ENCODE measurements at regions not wholly inside any gene's neighbourhood (a gene's known extent, or its start where the extent isn't known, plus 50 kb on each side); places are given as distances from the start of the nearest gene placed in this dataset.

DNA sequence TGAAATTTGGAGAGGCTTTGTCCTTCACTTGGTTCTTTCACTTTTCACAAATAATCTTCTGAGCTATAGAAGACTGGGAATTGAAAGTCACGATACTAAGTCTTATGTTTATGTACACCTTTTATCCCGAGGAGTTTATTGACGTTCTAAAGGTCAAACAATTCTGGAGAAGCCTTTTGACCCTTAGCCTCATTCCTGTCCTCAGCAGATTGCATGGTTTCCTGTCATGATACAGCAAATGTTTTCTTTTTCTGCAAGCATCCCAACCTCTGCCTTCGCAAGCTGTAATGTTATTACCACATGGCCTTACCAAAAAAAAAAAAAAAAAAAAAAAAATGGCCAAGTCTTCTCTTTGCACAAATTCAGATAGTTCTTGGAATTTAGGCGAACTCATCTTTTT is 411.7 kb upstream of the FLRT2 start:
- no peak for DNase-seq (ENCODE audit: low read depth)

GRCh38 chr14:85122690-85123089 is 407.3 kb upstream of the FLRT2 start:
- no peak for DNase-seq (ENCODE audit: low read depth)

- no peak for DNase-seq (ENCODE audit: low read depth)
These were observed 406.2 kb upstream of the FLRT2 start for GRCh38 chr14:85123755-85124154.

- DNase-seq (ENCODE audit: low read depth): no peak
These were observed 405.2 kb upstream of the FLRT2 start for GRCh38 chr14:85124631-85125290.

- DNase-seq (ENCODE audit: low read depth): no peak
These were observed 404.7 kb upstream of the FLRT2 start for GRCh38 chr14:85125291-85125670.

- DNase-seq (ENCODE audit: low read depth): no peak
These were observed 400.0 kb upstream of the FLRT2 start for GRCh38 chr14:85129921-85130320.

DNA sequence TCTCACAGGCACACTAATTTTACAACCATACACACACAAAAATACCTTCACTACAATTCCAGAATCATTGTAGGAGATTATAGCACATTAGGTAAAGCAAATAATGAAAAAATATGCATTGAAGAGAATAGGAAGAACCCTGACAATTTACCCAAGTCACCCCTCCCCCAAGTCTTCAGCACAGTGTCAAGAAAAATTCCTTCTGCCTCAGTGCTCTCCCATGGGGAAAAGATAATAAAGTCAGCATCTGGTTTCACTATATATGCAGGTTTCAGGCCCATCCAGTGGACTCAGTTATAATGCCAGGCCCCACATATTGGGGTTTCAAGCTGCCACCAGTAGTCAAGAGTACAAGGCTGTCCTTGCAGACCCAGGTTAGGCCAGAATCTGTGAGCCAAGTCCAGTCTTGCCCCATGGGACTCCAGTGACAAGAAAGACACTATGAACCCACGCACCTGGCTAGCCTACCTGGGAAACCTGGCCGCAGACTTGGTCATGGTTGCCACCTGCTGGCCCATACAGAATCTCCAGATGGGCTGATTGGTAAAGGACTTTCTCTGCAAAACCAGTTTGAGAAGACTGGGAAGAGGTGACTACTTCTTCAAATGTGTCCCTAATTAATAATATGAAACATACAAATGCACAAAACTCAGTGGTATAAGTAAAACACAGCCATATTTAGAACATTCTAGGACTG is 398.6 kb upstream of the FLRT2 start:
- no peak for DNase-seq (ENCODE audit: low read depth)

GRCh38 chr14:85142982-85143381 is 387.0 kb upstream of the FLRT2 start:
- DNase-seq (ENCODE audit: low read depth): no peak

DNA sequence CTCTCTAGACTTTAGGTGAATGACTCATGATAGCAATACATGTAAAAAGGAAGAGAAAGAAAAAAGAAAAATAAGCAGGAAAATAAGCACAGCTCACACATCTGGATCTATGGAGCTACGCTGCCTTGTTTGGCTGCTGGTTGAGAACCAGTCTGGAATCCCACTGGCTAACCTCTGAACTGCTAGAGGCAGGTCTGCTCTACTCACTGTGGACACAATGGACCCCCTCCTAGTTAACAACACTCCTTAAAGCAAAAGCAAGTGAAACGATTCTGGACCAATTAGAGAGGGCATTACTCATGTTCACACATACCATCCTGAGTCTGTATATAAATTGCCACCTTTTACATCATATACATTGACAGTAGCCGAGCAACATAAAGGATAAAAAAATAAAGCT is 383.2 kb upstream of the FLRT2 start:
- DNase-seq (ENCODE audit: low read depth): no peak

GRCh38 chr14:85150166-85150565 is 379.8 kb upstream of the FLRT2 start:
- DNase-seq (ENCODE audit: low read depth): no peak

- no peak for DNase-seq (ENCODE audit: low read depth)
These were observed 375.2 kb upstream of the FLRT2 start for GRCh38 chr14:85154714-85155113.

- DNase-seq (ENCODE audit: low read depth): no peak
These were observed 373.6 kb upstream of the FLRT2 start for GRCh38 chr14:85156319-85156718.

DNA sequence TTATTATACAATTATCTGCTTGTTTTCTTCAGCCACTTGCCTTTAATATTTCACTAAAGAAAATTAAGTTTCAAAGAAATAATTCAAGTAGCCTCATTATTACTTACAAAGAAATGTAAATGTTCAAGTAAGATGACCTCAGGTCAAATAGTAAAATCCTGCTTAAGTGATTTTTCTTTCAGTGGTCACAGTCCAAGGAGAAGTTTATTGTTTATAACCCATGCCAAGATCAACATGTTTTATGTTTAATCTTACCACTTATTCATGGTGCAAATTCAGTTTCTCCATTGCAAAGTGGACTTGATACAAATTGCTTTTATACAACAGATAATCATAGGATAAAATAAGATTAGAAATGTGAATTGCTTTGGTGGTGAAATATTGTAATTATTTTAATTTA is 370.2 kb upstream of the FLRT2 start:
- DNase-seq (ENCODE audit: low read depth): no peak

DNA sequence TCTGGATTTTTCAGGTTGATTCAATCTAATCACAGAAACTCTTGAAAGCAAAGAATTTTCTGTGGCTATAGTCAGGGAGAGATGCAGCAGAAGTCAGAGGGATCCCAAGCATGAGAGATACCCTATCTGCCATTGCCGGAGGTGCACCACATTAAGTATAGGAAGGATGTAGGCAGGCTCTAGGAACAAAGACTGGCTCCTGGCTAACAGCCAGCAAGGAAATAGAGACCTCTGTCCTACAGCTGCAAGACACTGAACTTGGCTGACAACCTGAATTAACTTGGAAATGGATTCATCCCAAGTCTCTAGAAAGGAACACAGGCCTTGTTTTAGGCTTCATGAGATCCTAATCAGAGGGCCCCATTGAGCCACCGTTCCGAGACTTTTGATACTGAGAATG is 364.9 kb upstream of the FLRT2 start:
- no peak for DNase-seq (ENCODE audit: low read depth)

- DNase-seq (ENCODE audit: low read depth): no peak
These were observed 360.6 kb upstream of the FLRT2 start for GRCh38 chr14:85169381-85169780.

- DNase-seq (ENCODE audit: low read depth): no peak
These were observed 357.7 kb upstream of the FLRT2 start for GRCh38 chr14:85172290-85172689.

DNA sequence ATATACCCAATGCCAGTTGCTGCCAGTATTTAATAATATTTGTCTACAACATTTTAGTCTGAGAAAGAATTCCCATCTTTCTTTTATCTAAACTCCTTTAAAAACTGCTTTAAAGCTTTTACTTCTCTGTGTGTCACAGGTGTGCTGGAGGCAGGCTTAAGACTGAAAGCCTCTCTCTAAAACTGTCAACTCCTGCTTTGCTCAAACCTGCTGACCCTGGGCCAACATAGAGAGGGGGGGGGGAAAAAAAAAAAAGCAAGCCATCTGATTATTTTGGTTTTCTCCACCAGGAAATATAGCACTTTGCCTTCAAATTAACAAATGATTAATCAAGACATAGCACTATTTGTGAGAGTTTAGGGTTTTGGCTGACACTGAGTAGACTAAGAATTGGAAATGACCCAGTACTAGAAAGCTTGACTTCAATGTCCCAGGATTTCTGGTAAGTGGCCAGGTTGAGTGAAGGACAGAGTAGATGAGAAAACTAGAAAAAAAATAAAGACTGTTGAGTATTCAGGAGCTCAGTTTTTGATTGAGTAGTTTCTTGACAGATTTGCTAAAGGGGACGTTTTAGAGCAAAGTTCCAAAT is 357.0 kb upstream of the FLRT2 start:
- DNase-seq (ENCODE audit: low read depth): no peak

- DNase-seq (ENCODE audit: low read depth): no peak
These were observed 354.4 kb upstream of the FLRT2 start for GRCh38 chr14:85175556-85175955.

- DNase-seq (ENCODE audit: low read depth): no peak
These were observed 351.1 kb upstream of the FLRT2 start for GRCh38 chr14:85178864-85179263.

DNA sequence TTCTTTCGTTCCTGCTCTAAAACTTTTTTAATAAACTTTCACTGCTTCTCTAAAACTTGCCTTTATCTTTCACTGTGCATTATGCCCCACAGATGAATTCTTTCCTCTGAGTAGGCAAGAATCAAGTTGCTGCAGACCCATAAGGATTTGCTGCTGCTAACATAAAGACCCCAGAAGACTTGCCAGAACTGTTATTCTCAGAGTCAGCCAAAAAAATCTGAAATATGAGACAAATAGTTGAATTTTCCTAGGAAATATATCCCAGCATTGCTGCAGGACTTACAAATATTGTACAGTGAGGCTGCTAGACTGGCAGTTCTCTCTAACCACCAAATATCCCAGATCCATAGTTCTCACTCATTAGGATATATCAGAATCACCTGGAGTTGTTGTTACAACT is 349.1 kb upstream of the FLRT2 start:
- DNase-seq (ENCODE audit: low read depth): no peak

GRCh38 chr14:85182282-85182681 is 347.7 kb upstream of the FLRT2 start:
- DNase-seq (ENCODE audit: low read depth): no peak

DNA sequence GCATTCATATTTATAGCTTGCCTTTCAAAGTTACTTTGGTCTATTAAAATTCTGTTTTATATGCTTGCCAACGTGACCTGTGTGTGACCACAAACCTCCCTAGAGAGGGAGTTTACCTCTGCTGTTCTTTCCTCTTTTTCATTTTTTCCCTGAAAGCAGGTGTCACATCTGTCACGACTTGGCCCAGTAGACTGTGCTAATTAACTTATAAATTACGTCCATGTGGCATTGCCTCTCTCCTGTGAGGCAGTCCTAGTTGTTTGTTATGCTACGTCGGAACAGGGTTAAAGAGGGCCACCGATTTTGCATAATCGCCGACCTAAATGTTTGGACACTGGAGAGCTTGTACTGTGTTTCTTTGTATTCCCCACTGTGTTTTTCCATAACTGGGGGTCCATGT is 343.9 kb upstream of the FLRT2 start:
- DNase-seq (ENCODE audit: low read depth): no peak

GRCh38 chr14:85187521-85187920 is 342.4 kb upstream of the FLRT2 start:
- DNase-seq (ENCODE audit: low read depth): no peak

DNA sequence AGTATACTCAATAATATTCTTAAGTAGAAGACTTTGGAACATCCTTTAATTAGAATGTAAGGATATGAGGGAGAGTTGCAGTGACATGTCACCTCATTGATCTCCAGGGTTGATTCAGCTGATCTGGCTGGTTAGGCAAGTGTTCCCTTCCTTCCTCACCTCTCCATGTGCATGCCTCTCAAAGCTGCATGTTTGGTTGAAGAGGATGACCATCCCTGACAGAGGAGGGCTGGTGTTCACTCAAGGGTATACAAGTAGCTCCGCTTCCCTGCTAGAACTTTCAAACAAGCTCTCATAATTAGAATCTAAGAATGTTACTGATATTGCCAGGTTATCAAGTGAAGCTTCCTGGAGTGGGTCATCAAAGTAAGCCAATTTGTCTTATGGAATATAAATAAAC is 341.1 kb upstream of the FLRT2 start:
- DNase-seq (ENCODE audit: low read depth): no peak

Measured in M059J (cell line).